PC-9 (cell line): ENCODE measurements at regions not wholly inside any gene's neighbourhood (a gene's known extent, or its start where the extent isn't known, plus 50 kb on each side); places are given as distances from the start of the nearest gene placed in this dataset.
"Not testable (repeated sequence)": the region's sequence is repeated elsewhere in the genome, so short reads cannot be mapped to it uniquely, and the experiment has no call there.

Experiments
- BruUV-seq: library from RNA; stranded (reverse); fragments of 400-500 nt; replicated peaks from 2 replicates; lab custom pipeline; 2021; lab: Mats Ljungman, UMichigan
- CTCF ChIA-PET: fragments of 300-600 bp; sonication (Branson Sonifier 250); formaldehyde crosslinking; loops from one replicate; lab custom pipeline; 2022; ENCODE audit warnings: antibody characterized with exemption; lab: Charles Lee
- POLR2A ChIA-PET: fragments of 300-600 bp; sonication (Branson Sonifier 250); formaldehyde crosslinking; loops from one replicate; lab custom pipeline; 2022; ENCODE audit warnings: antibody characterized with exemption; ENCODE audit not compliant: unreplicated experiment; lab: Charles Lee
- DNase-seq, 2 experiments: peaks; one replicate each; pipeline versions ENCODE4 v3.0.0 to v3.0.0-alpha.2; 2015 to 2022; ENCODE audit warnings: mixed read lengths in 1 of 2
- H2AFZ ChIP-seq: fragments of 200-600 bp; sonication (generic); 2 replicates; pipeline ENCODE4 v1.8.1; 2017; ENCODE audit warnings: antibody characterized with exemption
- H3F3A ChIP-seq: fragments of 200-600 bp; sonication (generic); 2 replicates; pipeline ENCODE4 v1.8.1; 2017; ENCODE audit warnings: antibody characterized with exemption, mild to moderate bottlenecking, low read depth; ENCODE audit not compliant: insufficient read depth
- H3K27ac ChIP-seq: fragments of 200-600 bp; sonication (generic); 2 replicates; pipeline ENCODE4 v1.6.1; 2016; ENCODE audit warnings: mixed run types
- H3K27me3 ChIP-seq: fragments of 200-600 bp; sonication (generic); 2 replicates; pipeline ENCODE4 v1.6.1; 2016; ENCODE audit warnings: low read depth, mixed run types; ENCODE audit not compliant: insufficient read depth
- H3K36me3 ChIP-seq: fragments of 200-600 bp; sonication (generic); 2 replicates; pipeline ENCODE4 v1.6.1; 2016; ENCODE audit warnings: low read depth, mixed run types
- H3K4me1 ChIP-seq: fragments of 200-600 bp; sonication (generic); replicated peaks from 2 replicates; pipeline ENCODE4 v1.6.1; 2016; ENCODE audit warnings: mixed run types; ENCODE audit not compliant: insufficient read depth
- H3K4me2 ChIP-seq: fragments of 200-600 bp; sonication (generic); 2 replicates; pipeline ENCODE4 v1.6.1; 2017; ENCODE audit warnings: mixed run types
- H3K4me3 ChIP-seq: fragments of 200-600 bp; sonication (generic); 2 replicates; pipeline ENCODE4 v1.6.1; 2016; ENCODE audit warnings: mixed run types
- H3K79me2 ChIP-seq: fragments of 200-600 bp; sonication (generic); 2 replicates; pipeline ENCODE4 v1.6.1; 2017; ENCODE audit warnings: low read depth, mixed run types
- H3K9me2 ChIP-seq: fragments of 200-600 bp; sonication (generic); 2 replicates; pipeline ENCODE4 v1.8.1; 2017; ENCODE audit warnings: mild to moderate bottlenecking; ENCODE audit not compliant: insufficient read depth
- H3K9me3 ChIP-seq: fragments of 200-600 bp; sonication (generic); 2 replicates; pipeline ENCODE4 v1.8.1; 2016; ENCODE audit warnings: low read depth; ENCODE audit not compliant: insufficient read depth
- H4K20me1 ChIP-seq: fragments of 200-600 bp; sonication (generic); 2 replicates; pipeline ENCODE4 v1.8.1; 2017; ENCODE audit not compliant: insufficient read depth
- intact Hi-C: fragments of 100-400 bp; cut with micrococcal nuclease; formaldehyde crosslinking; loops from one replicate; pipeline ENCODE4 v1.10.0; 2022; ENCODE audit not compliant: unreplicated experiment

DNA sequence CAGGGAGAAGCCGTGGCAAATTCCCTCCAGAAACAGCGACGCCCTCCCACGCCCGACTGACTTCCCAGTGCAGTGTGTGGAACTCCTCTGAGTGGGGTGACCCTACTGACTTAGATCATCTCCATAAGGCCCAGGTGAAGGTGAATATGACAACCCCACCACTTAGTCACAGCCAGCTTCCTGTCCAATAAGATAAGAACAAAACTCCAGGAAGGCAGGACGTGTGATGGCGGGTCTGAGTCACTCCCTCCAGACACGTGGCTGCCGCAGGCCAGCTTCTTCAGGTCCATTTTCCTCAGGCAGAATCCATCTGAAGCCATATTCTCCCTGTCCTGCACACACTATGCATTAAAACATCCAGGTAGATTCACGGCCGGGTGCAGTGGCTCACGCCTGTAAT, 52.0 kb upstream of the MRGPRE start:
- H3K4me2 ChIP-seq, H3K36me3 ChIP-seq, DNase-seq, H3K4me1 ChIP-seq, CTCF ChIA-PET, BruUV-seq, H3K27ac ChIP-seq, H3K27me3 ChIP-seq, H3F3A ChIP-seq, H4K20me1 ChIP-seq, H3K79me2 ChIP-seq, H3K9me3 ChIP-seq, H2AFZ ChIP-seq, intact Hi-C loops, H3K4me3 ChIP-seq, POLR2A ChIA-PET, H3K9me2 ChIP-seq: not testable (repeated sequence)

DNA sequence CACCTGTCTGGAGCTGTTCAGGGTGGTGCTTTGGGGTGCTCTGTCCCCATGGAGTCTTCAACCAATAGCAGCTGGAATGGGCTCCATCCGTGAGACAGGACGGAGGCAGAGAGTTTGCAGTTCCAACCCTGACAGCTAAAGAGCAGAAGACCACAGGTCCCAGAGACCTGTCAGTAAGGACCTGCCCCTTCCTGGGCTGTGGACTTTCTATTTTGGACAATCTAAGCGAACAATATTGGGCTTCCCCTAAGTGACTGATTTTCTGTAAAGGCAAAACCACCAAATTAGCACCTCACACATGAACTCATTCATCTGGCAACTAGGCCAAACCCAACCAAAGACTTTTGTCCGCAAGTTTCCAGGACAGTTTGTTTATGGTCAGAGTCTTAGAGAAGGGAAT, 50.5 kb upstream of the MRGPRE start:
- H3K4me2 ChIP-seq, POLR2A ChIA-PET, BruUV-seq, H4K20me1 ChIP-seq, CTCF ChIA-PET, H3K79me2 ChIP-seq, H3K36me3 ChIP-seq, H3K4me1 ChIP-seq, intact Hi-C loops, H3K27ac ChIP-seq, H3K4me3 ChIP-seq, H3F3A ChIP-seq, DNase-seq, H3K27me3 ChIP-seq, H3K9me2 ChIP-seq, H3K9me3 ChIP-seq, H2AFZ ChIP-seq: not testable (repeated sequence)
